KMS-11 (cell line): ENCODE measurements at regions not wholly inside any gene's neighbourhood (a gene's known extent, or its start where the extent isn't known, plus 50 kb on each side); places are given as distances from the start of the nearest gene placed in this dataset.

ENCODE experiments used
- H2AFZ ChIP-seq: fragments of 200-600 bp; sonication (generic); 2 replicates; pipeline ENCODE4 v1.6.1; 2016; ENCODE audit warnings: antibody characterized with exemption, mixed run types, low read depth
- H3K27ac ChIP-seq: fragments of 200-600 bp; sonication (generic); 2 replicates; pipeline ENCODE4 v1.6.1; 2016; ENCODE audit warnings: mild to moderate bottlenecking, mixed run types
- H3K27me3 ChIP-seq: fragments of 200-600 bp; sonication (generic); 2 replicates; pipeline ENCODE4 v1.6.1; 2017; ENCODE audit warnings: mild to moderate bottlenecking, low read depth, mixed run types, moderate library complexity; ENCODE audit not compliant: insufficient read depth
- H3K36me3 ChIP-seq: fragments of 200-600 bp; sonication (generic); 2 replicates; pipeline ENCODE4 v1.6.1; 2017; ENCODE audit warnings: mild to moderate bottlenecking, mixed run types; ENCODE audit not compliant: insufficient read depth
- H3K4me1 ChIP-seq: fragments of 200-600 bp; sonication (generic); 2 replicates; pipeline ENCODE4 v1.6.1; 2016; ENCODE audit warnings: mild to moderate bottlenecking, low read depth, mixed run types; ENCODE audit not compliant: poor library complexity, severe bottlenecking
- H3K4me2 ChIP-seq: fragments of 200-600 bp; sonication (generic); 2 replicates; pipeline ENCODE4 v1.7.0; 2016; ENCODE audit warnings: mild to moderate bottlenecking, mixed run types
- H3K4me3 ChIP-seq: fragments of 200-600 bp; sonication (generic); IDR thresholded peaks from 2 replicates; pipeline ENCODE4 v1.6.1; 2017; ENCODE audit warnings: low read depth, low read length, mixed read lengths; ENCODE audit not compliant: insufficient read depth
- H3K79me2 ChIP-seq: fragments of 200-600 bp; sonication (generic); 2 replicates; pipeline ENCODE4 v1.6.1; 2016; ENCODE audit warnings: low read depth, mixed run types; ENCODE audit not compliant: insufficient read depth
- H3K9ac ChIP-seq: fragments of 200-600 bp; sonication (generic); 2 replicates; pipeline ENCODE4 v1.6.1; 2016; ENCODE audit warnings: mild to moderate bottlenecking, mixed run types
- H4K20me1 ChIP-seq: fragments of 200-600 bp; sonication (generic); 2 replicates; pipeline ENCODE4 v1.6.1; 2016; ENCODE audit warnings: mild to moderate bottlenecking, mixed run types; ENCODE audit not compliant: insufficient read depth
- TF ChIP-seq, protein P1 (sequence below): fragments of 200-600 bp; sonication (generic); conservative IDR thresholded peaks from 2 replicates; pipeline ENCODE4 v1.6.1; 2017; ENCODE audit warnings: low read depth, mild to moderate bottlenecking, antibody characterized with exemption, low read length, moderate library complexity, mixed read lengths

DNA sequence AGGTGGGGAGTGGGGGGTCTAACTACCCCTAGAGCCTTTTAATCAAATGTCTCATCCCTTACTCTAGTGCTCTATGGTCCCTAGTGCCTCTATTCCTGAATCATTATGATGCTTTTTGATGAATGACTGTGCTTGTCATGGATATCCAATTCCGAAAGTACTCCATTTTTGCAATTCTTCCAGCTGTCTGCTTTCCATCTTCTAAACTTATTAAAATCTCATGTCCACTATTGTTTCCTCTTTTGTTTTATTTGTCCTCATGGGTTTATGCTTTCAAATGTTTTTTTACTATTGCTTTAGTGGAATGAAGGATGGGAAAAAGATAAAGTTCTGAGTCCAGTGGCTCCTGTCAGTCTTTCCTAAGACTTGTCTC lies 77.2 kb upstream of the KCNMB2 start:
- no peak overlapping the region for H3K4me3 ChIP-seq
- H2AFZ ChIP-seq = no peak overlapping the region
- no peaks in the 10 kb centered on the region for H3K36me3 ChIP-seq
- H3K4me2 ChIP-seq = no peak overlapping the region
- no peaks in the 10 kb centered on the region for H3K27me3 ChIP-seq
- H3K79me2 ChIP-seq = no peaks in the 10 kb centered on the region
- no peak overlapping the region for H3K9ac ChIP-seq
- TF ChIP-seq, protein P1, sequence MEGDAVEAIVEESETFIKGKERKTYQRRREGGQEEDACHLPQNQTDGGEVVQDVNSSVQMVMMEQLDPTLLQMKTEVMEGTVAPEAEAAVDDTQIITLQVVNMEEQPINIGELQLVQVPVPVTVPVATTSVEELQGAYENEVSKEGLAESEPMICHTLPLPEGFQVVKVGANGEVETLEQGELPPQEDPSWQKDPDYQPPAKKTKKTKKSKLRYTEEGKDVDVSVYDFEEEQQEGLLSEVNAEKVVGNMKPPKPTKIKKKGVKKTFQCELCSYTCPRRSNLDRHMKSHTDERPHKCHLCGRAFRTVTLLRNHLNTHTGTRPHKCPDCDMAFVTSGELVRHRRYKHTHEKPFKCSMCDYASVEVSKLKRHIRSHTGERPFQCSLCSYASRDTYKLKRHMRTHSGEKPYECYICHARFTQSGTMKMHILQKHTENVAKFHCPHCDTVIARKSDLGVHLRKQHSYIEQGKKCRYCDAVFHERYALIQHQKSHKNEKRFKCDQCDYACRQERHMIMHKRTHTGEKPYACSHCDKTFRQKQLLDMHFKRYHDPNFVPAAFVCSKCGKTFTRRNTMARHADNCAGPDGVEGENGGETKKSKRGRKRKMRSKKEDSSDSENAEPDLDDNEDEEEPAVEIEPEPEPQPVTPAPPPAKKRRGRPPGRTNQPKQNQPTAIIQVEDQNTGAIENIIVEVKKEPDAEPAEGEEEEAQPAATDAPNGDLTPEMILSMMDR = no peak
- H3K27ac ChIP-seq = no peak overlapping the region
- H3K4me1 ChIP-seq = no peaks in the 10 kb centered on the region
- no peaks in the 10 kb centered on the region for H4K20me1 ChIP-seq

DNA sequence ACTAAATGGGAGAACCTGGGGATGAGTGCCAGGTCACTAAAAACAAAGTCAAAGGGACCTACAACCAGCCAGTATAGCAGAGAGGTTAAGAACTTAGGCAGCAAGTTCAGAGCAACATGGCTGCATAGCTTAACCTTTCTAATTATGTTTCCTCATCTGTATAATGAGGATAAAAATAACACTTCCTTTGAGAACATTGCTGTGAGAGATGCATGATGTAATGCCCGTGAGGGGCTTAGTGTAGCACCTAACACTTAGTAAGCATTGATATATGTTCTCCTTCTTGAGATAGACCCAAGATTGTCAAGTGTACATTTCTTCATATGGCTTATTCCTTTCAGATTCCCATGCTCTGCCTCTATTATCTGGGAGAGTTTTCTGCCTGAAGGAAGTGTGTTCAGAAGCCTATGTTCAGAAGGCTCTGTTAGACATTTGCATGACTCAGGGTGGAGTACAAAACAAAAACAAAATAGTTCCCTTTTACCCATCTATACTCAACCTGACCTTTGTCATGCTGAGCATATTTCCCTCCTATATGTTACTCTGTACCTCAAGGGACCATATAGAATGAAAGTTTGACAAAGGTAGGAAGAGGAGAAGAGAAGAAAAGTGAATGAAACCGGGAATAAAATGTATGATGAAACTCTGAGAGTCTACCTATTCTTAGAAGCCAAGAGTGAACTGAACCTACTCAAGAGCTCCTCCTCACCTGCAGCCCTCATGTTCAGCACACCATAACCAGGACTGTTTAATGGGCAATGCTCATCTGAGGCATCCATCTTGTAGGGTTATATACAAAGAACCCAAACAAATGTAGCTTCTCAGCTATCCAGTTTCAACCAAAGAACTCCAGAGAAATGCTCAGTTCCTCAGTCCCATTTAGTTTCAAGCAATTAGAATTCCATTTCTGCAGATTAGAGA lies 70.7 kb upstream of the KCNMB2 start:
- Histone ChIP-seq H3K27ac (no peak overlapping the region), H3K9ac (no peak overlapping the region), H3K36me3 (no peaks in the 10 kb centered on the region), H3K4me2 (no peak overlapping the region), H3K4me1 (no peaks in the 10 kb centered on the region), H3K79me2 (no peaks in the 10 kb centered on the region), H3K4me3 (no peak overlapping the region), H4K20me1 (no peaks in the 10 kb centered on the region), H3K27me3 (no peaks in the 10 kb centered on the region), H2AFZ (no peak overlapping the region)
- TF ChIP-seq, protein P1 = no peak

DNA sequence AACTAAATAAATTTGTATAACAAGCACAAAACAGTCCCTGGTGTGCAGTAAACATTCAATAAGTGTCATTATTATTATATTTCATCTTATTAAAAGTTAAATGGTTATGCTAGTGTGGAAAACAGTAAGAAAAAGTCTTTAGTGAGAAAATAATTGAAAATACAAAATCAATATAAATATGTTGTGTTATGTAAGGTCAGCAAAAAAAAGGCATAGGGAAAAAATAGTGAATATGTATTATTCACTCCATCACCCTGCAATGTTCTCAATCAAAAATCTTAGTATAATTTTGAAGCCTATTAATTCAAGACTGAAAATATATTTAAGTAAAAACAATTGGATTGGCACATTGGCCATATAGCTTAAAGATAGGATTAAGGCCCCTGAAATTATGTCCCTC lies 63.3 kb upstream of the KCNMB2 start:
- Histone ChIP-seq H3K27ac (no peak overlapping the region), H3K4me1 (no peaks in the 10 kb centered on the region), H2AFZ (no peak overlapping the region), H3K27me3 (no peaks in the 10 kb centered on the region), H3K36me3 (no peaks in the 10 kb centered on the region), H3K4me2 (no peak overlapping the region), H3K9ac (no peak overlapping the region), H4K20me1 (no peaks in the 10 kb centered on the region), H3K4me3 (no peak overlapping the region), H3K79me2 (no peaks in the 10 kb centered on the region)
- TF ChIP-seq, protein P1 = no peak

DNA sequence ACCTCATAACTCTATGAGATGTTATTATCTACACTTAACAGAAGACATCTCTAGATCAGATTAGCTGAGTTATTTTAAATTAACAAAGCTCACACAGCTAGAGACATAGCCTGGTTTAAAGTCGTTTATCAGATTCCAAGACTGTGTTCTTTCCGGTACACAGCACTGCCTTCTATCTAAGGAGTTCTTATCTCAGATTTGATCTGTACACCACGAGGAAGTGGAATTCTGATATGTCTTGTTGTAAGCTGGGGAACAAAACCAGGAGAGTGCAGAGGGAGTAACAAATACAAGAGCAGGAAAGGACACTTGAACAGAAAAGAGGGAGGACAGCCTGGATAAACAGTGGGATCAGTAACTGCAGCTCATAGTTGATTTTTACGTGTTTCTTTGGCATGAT lies 61.7 kb upstream of the KCNMB2 start:
- no peaks in the 10 kb centered on the region for H3K27me3 ChIP-seq
- H3K9ac ChIP-seq = no peak overlapping the region
- H3K27ac ChIP-seq = no peak overlapping the region
- H3K36me3 ChIP-seq = no peaks in the 10 kb centered on the region
- H3K4me3 ChIP-seq = no peak overlapping the region
- TF ChIP-seq, protein P1 = no peak
- no peak overlapping the region for H3K4me2 ChIP-seq
- no peaks in the 10 kb centered on the region for H3K4me1 ChIP-seq
- no peaks in the 10 kb centered on the region for H3K79me2 ChIP-seq
- H4K20me1 ChIP-seq = no peaks in the 10 kb centered on the region
- no peak overlapping the region; the same call in 1 of the 2 replicates for H2AFZ ChIP-seq
